Sigmoid colon (tissue), 6 donors: ENCODE measurements at regions not wholly inside any gene's neighbourhood (a gene's known extent, or its start where the extent isn't known, plus 50 kb on each side); places are given as distances from the start of the nearest gene placed in this dataset.

Experiments
- DNase-seq: peaks from one replicate; pipeline ENCODE4 v3.0.0-alpha.2; 2019
- H3K27ac ChIP-seq, 4 donors: fragments of 200-600 bp; sonication (generic); one replicate each; pipeline ENCODE4 v1.5.1; 2016 to 2019; ENCODE audit warnings: mild to moderate bottlenecking in 1 of 4
- H3K27me3 ChIP-seq, 3 donors: fragments of 200-600 bp; sonication (generic); one replicate each; pipeline ENCODE4 v1.5.1; 2019; ENCODE audit warnings: mild to moderate bottlenecking in 1 of 3
- H3K36me3 ChIP-seq, 4 donors: fragments of 200-600 bp; sonication (generic); one replicate each; pipeline ENCODE4 v1.5.1; 2016 to 2019
- H3K4me1 ChIP-seq, 4 donors: fragments of 200-600 bp; sonication (generic); one replicate each; pipeline ENCODE4 v1.5.1; 2017 to 2019
- H3K4me3 ChIP-seq, 4 donors: fragments of 200-600 bp; sonication (generic); one replicate each; pipeline ENCODE4 v1.5.1; 2017 to 2019; ENCODE audit warnings: mild to moderate bottlenecking in 2 of 4, moderate library complexity in 1 of 4
- H3K9me3 ChIP-seq, 4 donors: fragments of 200-600 bp in 3 of 4; sonication (generic) in 3 of 4; one replicate each; pipeline versions ENCODE4 v1.5.1 to v1.6.1; 2013 to 2019
- EP300 ChIP-seq, 4 donors: sonication (generic); formaldehyde crosslinking; IDR thresholded peaks; one replicate each; pipeline ENCODE4 v1.6.1; 2017; ENCODE audit warnings: antibody characterized with exemption in 4 of 4
- POLR2A ChIP-seq, 2 donors: fragments of 450-650 bp; IDR thresholded peaks; one replicate each; pipeline ENCODE4 v1.6.1; 2016; ENCODE audit warnings: antibody characterized with exemption in 2 of 2, mild to moderate bottlenecking in 2 of 2, moderate library complexity in 2 of 2
- POLR2AphosphoS5 ChIP-seq, 4 donors: sonication (generic); formaldehyde crosslinking; IDR thresholded peaks; one replicate each; pipeline ENCODE4 v1.6.1; 2017; ENCODE audit warnings: antibody characterized with exemption in 4 of 4
- WGBS, 2 donors: extraction: QIAGEN DNeasy Blood & Tissue Kit; methylation state at CpG; one replicate each; pipeline ENCODE4 v1.1.7; 2013; 5-methylcytosine and 5-hydroxymethylcytosine counted together
- intact Hi-C: fragments of 100-400 bp; cut with DNase I; formaldehyde crosslinking; loops from one replicate; pipeline ENCODE4 v1.15.1; 2023
- TF ChIP-seq, protein P1 (sequence below), 4 experiments: fragments of 450-650 bp in 3 of 4; fragments of 200-600 bp in 1 of 4; IDR thresholded peaks; one replicate each; pipeline ENCODE4 v1.5.1; 2016 to 2019; ENCODE audit warnings: antibody characterized with exemption in 4 of 4, mild to moderate bottlenecking in 3 of 4, moderate library complexity in 2 of 4
- donor health status: healthy with polysubstance abuse.
- donor health status: healthy.

DNA sequence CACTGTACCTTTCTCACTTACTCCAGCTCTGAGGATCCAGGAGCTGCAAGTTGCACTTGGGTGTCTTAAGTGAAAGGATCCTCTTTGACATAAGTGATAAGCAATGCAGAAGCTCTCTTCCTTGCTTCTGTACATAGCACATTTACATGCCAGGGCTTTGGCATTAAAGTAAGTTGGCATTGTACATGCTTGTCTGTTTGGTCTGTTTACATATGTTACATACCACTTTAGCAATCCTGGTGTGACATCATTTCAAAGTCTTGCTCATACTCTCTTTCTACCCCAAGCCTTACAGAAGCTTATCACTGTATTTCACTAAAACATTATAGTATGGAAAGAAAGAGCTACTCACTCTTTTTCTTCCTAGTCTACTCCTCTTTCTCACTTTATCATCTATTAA, 2548.3 kb downstream of the ARAP2 start:
- TF ChIP-seq EP300 (IDR thresholded peaks at IDR 0.05) = no peak
- no peak for TF ChIP-seq POLR2AphosphoS5 (IDR thresholded peaks at IDR 0.05)
- TF ChIP-seq, protein P1, sequence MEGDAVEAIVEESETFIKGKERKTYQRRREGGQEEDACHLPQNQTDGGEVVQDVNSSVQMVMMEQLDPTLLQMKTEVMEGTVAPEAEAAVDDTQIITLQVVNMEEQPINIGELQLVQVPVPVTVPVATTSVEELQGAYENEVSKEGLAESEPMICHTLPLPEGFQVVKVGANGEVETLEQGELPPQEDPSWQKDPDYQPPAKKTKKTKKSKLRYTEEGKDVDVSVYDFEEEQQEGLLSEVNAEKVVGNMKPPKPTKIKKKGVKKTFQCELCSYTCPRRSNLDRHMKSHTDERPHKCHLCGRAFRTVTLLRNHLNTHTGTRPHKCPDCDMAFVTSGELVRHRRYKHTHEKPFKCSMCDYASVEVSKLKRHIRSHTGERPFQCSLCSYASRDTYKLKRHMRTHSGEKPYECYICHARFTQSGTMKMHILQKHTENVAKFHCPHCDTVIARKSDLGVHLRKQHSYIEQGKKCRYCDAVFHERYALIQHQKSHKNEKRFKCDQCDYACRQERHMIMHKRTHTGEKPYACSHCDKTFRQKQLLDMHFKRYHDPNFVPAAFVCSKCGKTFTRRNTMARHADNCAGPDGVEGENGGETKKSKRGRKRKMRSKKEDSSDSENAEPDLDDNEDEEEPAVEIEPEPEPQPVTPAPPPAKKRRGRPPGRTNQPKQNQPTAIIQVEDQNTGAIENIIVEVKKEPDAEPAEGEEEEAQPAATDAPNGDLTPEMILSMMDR (IDR thresholded peaks at IDR 0.05) = no peak
- TF ChIP-seq POLR2A (IDR thresholded peaks at IDR 0.05) = no peak
- intact Hi-C loops = no loop called here
- peaks cover 0 to 5% (median 0%) of the 10 kb centered on the region in 4 donors for H3K4me1 ChIP-seq
- peaks cover 0 to 2% (median 0%) of the 10 kb centered on the region in 4 donors for H3K9me3 ChIP-seq
- H3K4me3 ChIP-seq = no peak overlapping the region
- DNase-seq = no peak
- no peak overlapping the region for H3K27ac ChIP-seq
- no peaks in the 10 kb centered on the region for H3K27me3 ChIP-seq
- H3K36me3 ChIP-seq = no peaks in the 10 kb centered on the region

DNA sequence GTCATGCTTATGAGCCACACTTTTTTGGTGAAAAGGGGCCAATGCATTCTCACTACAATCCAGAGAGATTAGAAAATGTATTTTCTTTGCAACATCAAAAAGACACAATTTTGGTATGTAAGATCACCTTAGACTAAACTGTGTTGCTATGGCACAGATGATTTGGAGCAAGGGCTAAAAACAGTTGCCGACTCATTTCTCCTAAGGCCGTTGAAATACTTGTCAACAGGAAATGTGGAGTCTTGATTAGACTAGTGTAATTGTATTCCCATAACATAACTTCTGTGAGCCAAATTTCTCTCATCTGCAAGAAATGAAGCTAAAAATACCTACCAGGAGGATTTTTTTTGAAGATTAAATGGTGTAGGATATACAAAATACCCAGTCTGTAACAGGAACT, 2547.7 kb downstream of the ARAP2 start:
- Histone ChIP-seq H3K4me3 (no peak overlapping the region), H3K36me3 (no peaks in the 10 kb centered on the region), H3K27me3 (no peaks in the 10 kb centered on the region), H3K9me3 (peaks cover 0 to 2% (median 0%) of the 10 kb centered on the region in 4 donors), H3K27ac (no peak overlapping the region), H3K4me1 (peaks cover 0 to 5% (median 0%) of the 10 kb centered on the region in 4 donors)
- DNase-seq = no peak
- TF ChIP-seq, protein P1 (IDR thresholded peaks at IDR 0.05) = no peak
- no peak for TF ChIP-seq POLR2A (IDR thresholded peaks at IDR 0.05)
- no peak for TF ChIP-seq POLR2AphosphoS5 (IDR thresholded peaks at IDR 0.05)
- TF ChIP-seq EP300 (IDR thresholded peaks at IDR 0.05) = no peak
- intact Hi-C loops = no loop called here
- WGBS, 2 donors = 34 to 76% methylated on average over 2 of the region's 2 CpGs

DNA sequence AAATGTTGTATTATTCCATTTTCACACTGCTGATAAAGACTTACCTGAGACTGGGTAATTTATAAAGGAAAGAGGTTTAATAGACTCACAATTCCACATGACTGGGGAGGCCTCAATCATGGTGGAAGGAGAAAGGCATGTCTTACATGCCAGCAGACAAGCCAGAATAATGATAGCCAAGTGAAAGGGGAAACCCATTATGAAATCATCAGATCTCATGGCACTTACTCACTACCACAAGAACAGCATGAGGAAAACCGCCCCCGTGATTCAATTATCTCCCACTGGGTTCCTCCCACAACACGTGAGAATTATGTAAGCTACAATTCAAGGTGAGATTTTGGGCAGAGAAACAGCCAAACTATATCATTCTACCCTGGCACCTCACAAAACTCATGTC, 2535.1 kb downstream of the ARAP2 start:
- H3K27me3 ChIP-seq = no peaks in the 10 kb centered on the region
- no peak overlapping the region for H3K4me3 ChIP-seq
- intact Hi-C loops = no loop called here
- H3K9me3 ChIP-seq = peaks cover 0 to 14% (median 3%) of the 10 kb centered on the region in 4 donors
- 83 to 87% methylated on average over 3 of the region's 3 CpGs for WGBS, 2 donors
- no peaks in the 10 kb centered on the region for H3K4me1 ChIP-seq
- no peak overlapping the region for H3K27ac ChIP-seq
- TF ChIP-seq POLR2A (IDR thresholded peaks at IDR 0.05) = no peak
- TF ChIP-seq, protein P1 (IDR thresholded peaks at IDR 0.05) = no peak
- no peak for TF ChIP-seq POLR2AphosphoS5 (IDR thresholded peaks at IDR 0.05)
- TF ChIP-seq EP300 (IDR thresholded peaks at IDR 0.05) = no peak
- no peaks in the 10 kb centered on the region for H3K36me3 ChIP-seq
- no peak for DNase-seq

DNA sequence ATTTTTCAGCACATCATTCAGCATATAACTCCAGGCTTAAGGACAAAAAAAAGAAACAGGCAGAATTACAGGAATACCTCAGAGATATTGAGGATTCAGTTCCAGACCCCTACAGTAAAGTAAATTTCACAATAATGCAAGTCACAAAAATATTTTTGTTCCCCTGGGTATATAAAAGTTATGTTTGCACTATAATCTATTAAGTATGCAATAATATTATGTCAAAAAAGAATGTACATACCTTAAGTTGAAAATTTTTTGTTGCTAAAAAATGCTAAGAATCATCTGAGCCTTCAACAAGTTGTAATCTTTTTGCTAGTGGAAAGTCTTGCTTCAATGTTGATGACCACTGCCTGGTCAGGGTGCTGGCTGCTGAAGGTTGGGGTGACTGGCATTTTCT, 2532.5 kb downstream of the ARAP2 start:
- Histone ChIP-seq H3K9me3 (peaks cover 0 to 14% (median under 1%) of the 10 kb centered on the region in 4 donors), H3K27ac (no peak overlapping the region), H3K4me3 (no peak overlapping the region), H3K4me1 (no peaks in the 10 kb centered on the region), H3K36me3 (no peaks in the 10 kb centered on the region), H3K27me3 (no peaks in the 10 kb centered on the region)
- TF ChIP-seq POLR2A (IDR thresholded peaks at IDR 0.05) (no peak), EP300 (IDR thresholded peaks at IDR 0.05) (no peak), POLR2AphosphoS5 (IDR thresholded peaks at IDR 0.05) (no peak)
- TF ChIP-seq, protein P1 (IDR thresholded peaks at IDR 0.05) = no peak
- DNase-seq = no peak
- intact Hi-C loops = no loop called here

DNA sequence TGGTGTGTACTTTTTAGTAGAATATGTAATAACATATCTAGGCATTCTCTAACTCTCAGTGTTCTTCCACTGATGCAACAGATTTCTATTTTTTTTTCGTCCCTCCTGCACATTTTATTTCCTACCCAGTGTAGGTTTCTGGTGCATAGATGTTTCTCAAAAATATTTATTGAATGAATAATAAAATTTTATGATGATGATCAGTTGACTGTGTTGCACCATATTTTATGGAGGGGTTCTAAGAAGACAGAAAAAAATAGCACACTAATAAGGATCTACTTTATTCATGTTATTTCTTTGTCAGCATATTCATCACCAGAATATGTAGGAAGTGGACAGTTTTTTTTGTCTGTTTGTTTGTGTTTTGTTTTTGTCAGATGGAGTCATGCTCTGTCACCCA, 2529.3 kb downstream of the ARAP2 start:
- intact Hi-C loops = no loop called here
- WGBS, 2 donors = 82% methylated on average over 1 of the region's 1 CpG

More for the DNA sequence above, 2529.3 kb downstream of the ARAP2 start:
- TF ChIP-seq, protein P1 (IDR thresholded peaks at IDR 0.05) = no peak
- TF ChIP-seq POLR2AphosphoS5 (IDR thresholded peaks at IDR 0.05) = no peak
- TF ChIP-seq EP300 (IDR thresholded peaks at IDR 0.05) = no peak
- no peak for TF ChIP-seq POLR2A (IDR thresholded peaks at IDR 0.05)
- Histone ChIP-seq H3K27me3 (no peaks in the 10 kb centered on the region), H3K27ac (no peak overlapping the region), H3K4me3 (no peak overlapping the region), H3K4me1 (no peaks in the 10 kb centered on the region), H3K36me3 (no peaks in the 10 kb centered on the region), H3K9me3 (peaks cover 0 to 4% (median 0%) of the 10 kb centered on the region in 4 donors)
- DNase-seq = no peak
